ENCODE measurements at regions not wholly inside any gene's neighbourhood (a gene's known extent, or its start where the extent isn't known, plus 50 kb on each side); places are given as distances from the start of the nearest gene placed in this dataset.

GRCh38 chr1:69513601-69514000 lies 54.1 kb upstream of the LRRC7 start:
- H3K27me3 ChIP-seq (ENCODE audit: insufficient read depth, low read depth, low read length) = no peaks in the 10 kb centered on the region
- H4K20me1 ChIP-seq (ENCODE audit: insufficient read depth) = no peaks in the 10 kb centered on the region
- no peak overlapping the region for H3K4me2 ChIP-seq (ENCODE audit: low read length)
- no peak for TF ChIP-seq REST (IDR thresholded peaks at IDR 0.05; ENCODE audit: borderline replicate concordance)
- TF ChIP-seq, protein P1, sequence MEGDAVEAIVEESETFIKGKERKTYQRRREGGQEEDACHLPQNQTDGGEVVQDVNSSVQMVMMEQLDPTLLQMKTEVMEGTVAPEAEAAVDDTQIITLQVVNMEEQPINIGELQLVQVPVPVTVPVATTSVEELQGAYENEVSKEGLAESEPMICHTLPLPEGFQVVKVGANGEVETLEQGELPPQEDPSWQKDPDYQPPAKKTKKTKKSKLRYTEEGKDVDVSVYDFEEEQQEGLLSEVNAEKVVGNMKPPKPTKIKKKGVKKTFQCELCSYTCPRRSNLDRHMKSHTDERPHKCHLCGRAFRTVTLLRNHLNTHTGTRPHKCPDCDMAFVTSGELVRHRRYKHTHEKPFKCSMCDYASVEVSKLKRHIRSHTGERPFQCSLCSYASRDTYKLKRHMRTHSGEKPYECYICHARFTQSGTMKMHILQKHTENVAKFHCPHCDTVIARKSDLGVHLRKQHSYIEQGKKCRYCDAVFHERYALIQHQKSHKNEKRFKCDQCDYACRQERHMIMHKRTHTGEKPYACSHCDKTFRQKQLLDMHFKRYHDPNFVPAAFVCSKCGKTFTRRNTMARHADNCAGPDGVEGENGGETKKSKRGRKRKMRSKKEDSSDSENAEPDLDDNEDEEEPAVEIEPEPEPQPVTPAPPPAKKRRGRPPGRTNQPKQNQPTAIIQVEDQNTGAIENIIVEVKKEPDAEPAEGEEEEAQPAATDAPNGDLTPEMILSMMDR (IDR thresholded peaks at IDR 0.05; ENCODE audit: poor library complexity, severe bottlenecking) = no peak
- no peak for TF ChIP-seq TAF1 (IDR thresholded peaks at IDR 0.05; ENCODE audit: low read depth)
- no peak for TF ChIP-seq SMC3 (conservative IDR thresholded peaks at IDR 0.05; ENCODE audit: poor library complexity)
- no peak for TF ChIP-seq MXI1 (conservative IDR thresholded peaks at IDR 0.05; ENCODE audit: poor library complexity, severe bottlenecking)
- TF ChIP-seq EZH2 (IDR thresholded peaks at IDR 0.05; ENCODE audit: borderline replicate concordance, insufficient read depth, low read length, poor library complexity, severe bottlenecking) = no peak
- TF ChIP-seq EP300 (conservative IDR thresholded peaks at IDR 0.05; ENCODE audit: poor library complexity, severe bottlenecking) = no peak
- TF ChIP-seq POLR2AphosphoS5 (IDR thresholded peaks at IDR 0.05) = no peak
- no peak for TF ChIP-seq RAD21 (conservative IDR thresholded peaks at IDR 0.05)
- no peak overlapping the region for H3K4me3 ChIP-seq (ENCODE audit: low read length)
- no peaks in the 10 kb centered on the region for H3K9me2 ChIP-seq (ENCODE audit: insufficient read depth, low read length)
- H3K36me3 ChIP-seq (ENCODE audit: insufficient read depth, low read length) = no peaks in the 10 kb centered on the region
- H3K27ac ChIP-seq (ENCODE audit: low read length) = no peak overlapping the region
- no peaks in the 10 kb centered on the region for H3F3A ChIP-seq (ENCODE audit: insufficient read depth, low read length, poor library complexity, severe bottlenecking)
- H3K9me3 ChIP-seq (ENCODE audit: low read length) = no peaks in the 10 kb centered on the region
- H2AFZ ChIP-seq (ENCODE audit: low read depth, low read length) = no peak overlapping the region
- no peak overlapping the region for H3K9ac ChIP-seq (ENCODE audit: low read length)
- no peaks in the 10 kb centered on the region for H3K79me2 ChIP-seq (replicated peaks; ENCODE audit: insufficient read depth, low read length)
